H9 (cell line): ENCODE measurements at regions not wholly inside any gene's neighbourhood (a gene's known extent, or its start where the extent isn't known, plus 50 kb on each side); places are given as distances from the start of the nearest gene placed in this dataset.

Source experiments
- DNase-seq: peaks from one replicate; pipeline ENCODE4 v3.0.0-alpha.2; 2017
- H2AFZ ChIP-seq: one replicate; pipeline ENCODE4 v1.6.1; 2013; ENCODE audit warnings: mild to moderate bottlenecking, low read length, control low read depth, moderate library complexity
- H2AK5ac ChIP-seq: 2 replicates; pipeline ENCODE4 v1.6.1; 2013; ENCODE audit warnings: low read length, control low read depth, mixed read lengths; ENCODE audit not compliant: insufficient read length
- H2BK120ac ChIP-seq: one replicate; pipeline ENCODE4 v1.6.1; 2013; ENCODE audit warnings: low read depth, mild to moderate bottlenecking, low read length, control low read depth, inconsistent platforms; ENCODE audit not compliant: poor library complexity, severe bottlenecking
- H2BK12ac ChIP-seq: 2 replicates; pipeline ENCODE4 v1.6.1; 2013; ENCODE audit warnings: low read length, control low read depth, mixed read lengths, low read depth; ENCODE audit not compliant: insufficient read length
- H2BK15ac ChIP-seq: 2 replicates; pipeline ENCODE4 v1.6.1; 2013; ENCODE audit warnings: low read depth, low read length, control low read depth
- H2BK20ac ChIP-seq: one replicate; pipeline ENCODE4 v1.6.1; 2013; ENCODE audit warnings: low read depth, mild to moderate bottlenecking, low read length, control low read depth, inconsistent platforms; ENCODE audit not compliant: poor library complexity, severe bottlenecking
- H2BK5ac ChIP-seq: 2 replicates; pipeline ENCODE4 v1.6.1; 2013; ENCODE audit warnings: low read length, control low read depth, mixed read lengths; ENCODE audit not compliant: insufficient read length
- H3K14ac ChIP-seq: 2 replicates; pipeline ENCODE4 v1.6.1; 2013; ENCODE audit warnings: low read length, control low read depth; ENCODE audit not compliant: insufficient read depth
- H3K18ac ChIP-seq: 2 replicates; pipeline ENCODE4 v1.6.1; 2013; ENCODE audit warnings: low read depth, mild to moderate bottlenecking, mixed read lengths, low read length, control low read depth; ENCODE audit not compliant: insufficient read length
- H3K23ac ChIP-seq: 2 replicates; pipeline ENCODE4 v1.6.1; 2013; ENCODE audit warnings: low read length, control low read depth, mixed read lengths, low read depth; ENCODE audit not compliant: insufficient read length
- H3K23me2 ChIP-seq: 2 replicates; pipeline ENCODE4 v1.6.1; 2013; ENCODE audit warnings: low read depth, mild to moderate bottlenecking, mixed read lengths, low read length, control low read depth; ENCODE audit not compliant: insufficient read length, poor library complexity, severe bottlenecking
- H3K27ac ChIP-seq: 2 replicates; pipeline ENCODE4 v1.5.1; 2013; ENCODE audit warnings: low read length, control low read depth, mixed read lengths, low read depth; ENCODE audit not compliant: insufficient read length
- H3K27me3 ChIP-seq: 2 replicates; pipeline ENCODE4 v1.6.1; 2013; ENCODE audit warnings: low read length, control low read depth, inconsistent platforms; ENCODE audit not compliant: insufficient read depth
- H3K4ac ChIP-seq: 2 replicates; pipeline ENCODE4 v1.6.1; 2013; ENCODE audit warnings: low read depth, mild to moderate bottlenecking, control low read depth, inconsistent platforms, low read length, moderate library complexity
- H3K4me1 ChIP-seq: 2 replicates; pipeline ENCODE4 v1.6.1; 2013; ENCODE audit warnings: low read length, control low read depth, inconsistent platforms; ENCODE audit not compliant: insufficient read depth
- H3K4me2 ChIP-seq: 2 replicates; pipeline ENCODE4 v1.6.1; 2013; ENCODE audit warnings: low read length, control low read depth, mixed read lengths; ENCODE audit not compliant: insufficient read length, insufficient read depth
- H3K56ac ChIP-seq: 2 replicates; pipeline ENCODE4 v1.6.1; 2013; ENCODE audit warnings: low read depth, mild to moderate bottlenecking, mixed read lengths, low read length, control low read depth; ENCODE audit not compliant: insufficient read length
- H3K79me1 ChIP-seq: 2 replicates; pipeline ENCODE4 v1.6.1; 2013; ENCODE audit warnings: low read depth, mild to moderate bottlenecking, moderate library complexity, low read length, control low read depth, inconsistent platforms; ENCODE audit not compliant: insufficient read depth, poor library complexity, severe bottlenecking
- H3K79me2 ChIP-seq: 2 replicates; pipeline ENCODE4 v1.6.1; 2013; ENCODE audit warnings: low read length, control low read depth, inconsistent platforms; ENCODE audit not compliant: insufficient read depth
- H3K9ac ChIP-seq: 2 replicates; pipeline ENCODE4 v1.6.1; 2013; ENCODE audit warnings: low read length, control low read depth, mixed read lengths; ENCODE audit not compliant: insufficient read length; ENCODE audit errors: extremely low read depth
- H3K9me3 ChIP-seq: one replicate; pipeline ENCODE4 v1.6.1; 2013; ENCODE audit warnings: low read depth, low read length, inconsistent platforms; ENCODE audit not compliant: control insufficient read depth
- H3T11ph ChIP-seq: one replicate; pipeline ENCODE4 v1.6.1; 2013; ENCODE audit warnings: mild to moderate bottlenecking, low read length, control low read depth, inconsistent platforms
- H4K20me1 ChIP-seq: one replicate; pipeline ENCODE4 v1.6.1; 2013; ENCODE audit not compliant: control insufficient read depth, insufficient read length, insufficient read depth
- H4K5ac ChIP-seq: 2 replicates; pipeline ENCODE4 v1.6.1; 2013; ENCODE audit warnings: low read depth, mild to moderate bottlenecking, mixed read lengths, low read length, control low read depth; ENCODE audit not compliant: insufficient read length
- H4K8ac ChIP-seq: replicated peaks from 2 replicates; pipeline ENCODE4 v1.6.1; 2013; ENCODE audit warnings: low read length, control low read depth, mixed read lengths, low read depth; ENCODE audit not compliant: insufficient read length
- H4K91ac ChIP-seq: 2 replicates; pipeline ENCODE4 v1.6.1; 2013; ENCODE audit warnings: low read depth, mild to moderate bottlenecking, moderate library complexity, mixed read lengths, low read length, control low read depth; ENCODE audit not compliant: insufficient read length
- H3K27ac Mint-ChIP-seq, 3 experiments: 2 replicates in 2 of 3; 3 replicates in 1 of 3; pipeline ENCODE4 v1.8.0; 2020 to 2021; ENCODE audit warnings: mixed read lengths in 3 of 3, mild to moderate bottlenecking in 1 of 3, moderate library complexity in 1 of 3
- H3K27me3 Mint-ChIP-seq: 2 replicates; pipeline ENCODE4 v1.8.0; 2021; ENCODE audit warnings: low read depth, mild to moderate bottlenecking, moderate library complexity, mixed read lengths
- H3K36me3 Mint-ChIP-seq, 3 experiments: 2 replicates in 2 of 3; 3 replicates in 1 of 3; pipeline ENCODE4 v1.8.0; 2020 to 2021; ENCODE audit warnings: low read depth in 3 of 3, mixed read lengths in 3 of 3; ENCODE audit not compliant: insufficient read depth in 1 of 3
- H3K4me1 Mint-ChIP-seq, 2 experiments: 2 replicates each; pipeline ENCODE4 v1.8.0; 2020; ENCODE audit warnings: mixed read lengths in 2 of 2
- H3K4me3 Mint-ChIP-seq, 2 experiments: 2 replicates in 1 of 2; 3 replicates in 1 of 2; pipeline ENCODE4 v1.8.0; 2020 to 2021; ENCODE audit warnings: mild to moderate bottlenecking in 2 of 2, mixed read lengths in 2 of 2, moderate library complexity in 1 of 2
- H3K9me3 Mint-ChIP-seq, 2 experiments: 2 replicates in 1 of 2; 3 replicates in 1 of 2; pipeline ENCODE4 v1.8.0; 2020; ENCODE audit warnings: mild to moderate bottlenecking in 2 of 2, mixed read lengths in 2 of 2, moderate library complexity in 1 of 2
- TF ChIP-seq, protein P1 (sequence below): fragments of 200-600 bp; sonication (generic); conservative IDR thresholded peaks from 3 replicates; pipeline ENCODE4 v1.8.0; 2021; ENCODE audit warnings: antibody characterized with exemption, mild to moderate bottlenecking

DNA sequence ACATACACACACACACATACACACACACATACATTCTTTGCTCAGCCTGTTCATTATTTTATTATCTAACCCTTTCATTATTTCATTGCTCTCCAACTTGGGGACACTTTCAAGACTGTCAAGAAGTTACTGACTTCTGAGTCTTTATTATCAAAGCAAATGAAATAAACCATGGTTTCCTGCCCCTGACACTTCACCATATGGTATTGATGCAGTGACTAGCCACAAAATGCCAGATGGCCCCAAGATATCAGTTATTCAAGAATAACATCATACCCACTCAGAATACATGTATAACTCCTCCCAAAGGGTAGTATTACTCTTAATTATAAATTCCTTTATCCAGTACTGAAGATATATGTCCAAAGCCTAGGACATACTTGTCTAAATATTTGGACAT, 197.3 kb downstream of the MRPL39 start:
- no peaks in the 10 kb centered on the region for H3K4me1 ChIP-seq
- no peak overlapping the region for H2AFZ ChIP-seq
- H3K23me2 ChIP-seq: no peaks in the 10 kb centered on the region
- no peak overlapping the region for H3T11ph ChIP-seq
- no peak overlapping the region for H3K27ac ChIP-seq
- no peak overlapping the region for H3K4me2 ChIP-seq
- DNase-seq: no peak
- H3K79me2 ChIP-seq: no peaks in the 10 kb centered on the region
- H3K9ac ChIP-seq: no peak overlapping the region
- no peaks in the 10 kb centered on the region for H3K79me1 ChIP-seq
- no peaks in the 10 kb centered on the region for H3K36me3 Mint-ChIP-seq
- no peak overlapping the region for H2BK12ac ChIP-seq
- H3K27me3 Mint-ChIP-seq: peaks cover 2% of the 10 kb centered on the region; the same call in 1 of the 2 replicates
- H3K9me3 Mint-ChIP-seq: 0 out of 5 replicates have a peak, but pooled peaks cover 0 to under 1% of the 10 kb centered on the region in 2 experiments
- H4K8ac ChIP-seq: no peak overlapping the region
- no peak overlapping the region for H3K56ac ChIP-seq
- H4K20me1 ChIP-seq: no peaks in the 10 kb centered on the region
- H4K91ac ChIP-seq: no peak overlapping the region
- no peak overlapping the region for H2AK5ac ChIP-seq
- H3K4me1 Mint-ChIP-seq: no peaks in the 10 kb centered on the region
- no peak overlapping the region for H3K4me3 Mint-ChIP-seq
- no peak overlapping the region for H4K5ac ChIP-seq
- no peak overlapping the region for H2BK120ac ChIP-seq
- H2BK5ac ChIP-seq: no peak overlapping the region
- no peak overlapping the region for H3K4ac ChIP-seq
- no peaks in the 10 kb centered on the region for H3K27me3 ChIP-seq
- no peak overlapping the region for H3K23ac ChIP-seq
- TF ChIP-seq, protein P1, sequence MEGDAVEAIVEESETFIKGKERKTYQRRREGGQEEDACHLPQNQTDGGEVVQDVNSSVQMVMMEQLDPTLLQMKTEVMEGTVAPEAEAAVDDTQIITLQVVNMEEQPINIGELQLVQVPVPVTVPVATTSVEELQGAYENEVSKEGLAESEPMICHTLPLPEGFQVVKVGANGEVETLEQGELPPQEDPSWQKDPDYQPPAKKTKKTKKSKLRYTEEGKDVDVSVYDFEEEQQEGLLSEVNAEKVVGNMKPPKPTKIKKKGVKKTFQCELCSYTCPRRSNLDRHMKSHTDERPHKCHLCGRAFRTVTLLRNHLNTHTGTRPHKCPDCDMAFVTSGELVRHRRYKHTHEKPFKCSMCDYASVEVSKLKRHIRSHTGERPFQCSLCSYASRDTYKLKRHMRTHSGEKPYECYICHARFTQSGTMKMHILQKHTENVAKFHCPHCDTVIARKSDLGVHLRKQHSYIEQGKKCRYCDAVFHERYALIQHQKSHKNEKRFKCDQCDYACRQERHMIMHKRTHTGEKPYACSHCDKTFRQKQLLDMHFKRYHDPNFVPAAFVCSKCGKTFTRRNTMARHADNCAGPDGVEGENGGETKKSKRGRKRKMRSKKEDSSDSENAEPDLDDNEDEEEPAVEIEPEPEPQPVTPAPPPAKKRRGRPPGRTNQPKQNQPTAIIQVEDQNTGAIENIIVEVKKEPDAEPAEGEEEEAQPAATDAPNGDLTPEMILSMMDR: no peak
- no peak overlapping the region for H3K27ac Mint-ChIP-seq
- H2BK15ac ChIP-seq: no peak overlapping the region
- H3K9me3 ChIP-seq: no peaks in the 10 kb centered on the region
- no peak overlapping the region for H3K18ac ChIP-seq
- H2BK20ac ChIP-seq: no peak overlapping the region
- H3K14ac ChIP-seq: no peak overlapping the region
